GM18858 (cell line): ENCODE measurements at regions not wholly inside any gene's neighbourhood (a gene's known extent, or its start where the extent isn't known, plus 50 kb on each side); places are given as distances from the start of the nearest gene placed in this dataset.
A peak's percentile ranks its signal among the peaks of the same experiment; 100 is the strongest.

ENCODE experiments used
- ATAC-seq: cut with Tn5 transposase; IDR thresholded peaks from one replicate; pipeline ENCODE4 v1.9.1; 2021; ENCODE audit not compliant: unreplicated experiment

DNA sequence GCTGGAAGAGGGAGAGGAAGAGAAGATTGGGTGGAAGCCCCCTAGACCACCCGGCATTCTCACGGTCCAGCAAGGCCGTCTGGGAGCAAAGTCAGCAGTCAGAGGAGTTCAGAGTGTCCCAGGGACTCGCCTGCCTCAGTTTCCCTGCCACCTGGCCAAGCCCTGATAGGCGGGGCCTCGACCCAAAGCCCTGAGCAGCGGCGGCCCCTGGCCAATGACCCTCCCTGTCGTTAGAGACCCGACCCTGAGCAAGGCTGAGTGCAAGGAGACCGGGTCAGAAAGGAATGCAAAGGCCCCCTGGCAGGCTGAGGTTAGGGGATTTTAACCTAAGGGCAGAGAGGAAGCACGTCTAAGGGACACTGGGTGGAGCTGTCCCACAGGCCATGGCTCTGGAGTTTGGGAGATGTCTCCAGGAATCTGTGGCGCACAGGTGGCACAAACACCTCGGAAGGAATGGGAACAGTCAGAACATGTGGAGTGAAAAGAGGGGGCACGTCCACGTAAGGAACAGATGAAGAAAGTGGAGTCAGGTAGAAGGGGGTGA lies 196.8 kb upstream of the PDE1C start:
- ATAC-seq = no peak

DNA sequence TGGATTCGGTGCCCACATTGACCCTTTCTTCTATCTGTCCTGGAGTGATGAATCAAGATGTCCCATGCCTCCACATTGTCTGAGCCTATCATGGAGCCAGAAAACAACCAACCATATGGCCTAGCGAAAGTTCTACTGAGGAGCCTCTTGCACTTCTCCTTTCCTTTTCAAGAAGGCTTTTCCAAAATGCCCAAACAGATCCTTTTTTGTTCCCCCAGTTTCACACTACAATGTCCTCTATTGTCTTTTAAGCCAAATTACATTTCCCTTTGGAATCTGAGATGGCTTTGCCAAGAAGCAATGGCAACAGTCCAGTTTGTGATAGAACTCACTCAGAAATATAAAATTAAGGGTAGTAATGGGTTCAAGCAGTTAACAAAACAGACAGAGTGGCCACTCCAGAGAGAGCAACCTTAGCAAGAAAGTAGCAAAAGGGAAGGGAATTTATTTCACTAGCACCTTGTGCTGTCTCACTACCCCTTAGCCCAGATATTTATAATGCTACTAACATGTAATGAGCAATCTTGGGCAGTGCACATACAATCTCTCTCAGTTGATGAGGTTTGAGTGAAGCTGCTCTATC lies 194.6 kb upstream of the PDE1C start:
- no peak for ATAC-seq

DNA sequence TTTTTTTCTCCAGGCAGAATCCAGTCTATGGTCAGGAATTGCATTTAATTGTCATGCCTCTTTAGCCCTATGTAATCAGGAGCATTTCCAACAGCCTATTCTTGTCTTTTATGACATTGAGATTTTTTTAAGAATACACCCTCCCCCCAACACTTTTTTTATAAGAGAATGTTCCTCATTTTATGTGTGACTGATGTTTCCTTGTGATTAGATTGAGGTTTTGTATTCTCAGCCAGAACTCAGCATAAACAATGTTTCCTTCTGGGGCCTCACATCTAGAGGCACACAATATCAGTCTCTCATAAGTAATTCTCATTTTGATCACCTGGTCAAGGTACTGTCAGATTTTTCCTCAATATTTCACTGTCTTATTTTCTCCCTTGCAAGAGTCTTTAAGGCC lies 193.4 kb upstream of the PDE1C start:
- no peak for ATAC-seq

DNA sequence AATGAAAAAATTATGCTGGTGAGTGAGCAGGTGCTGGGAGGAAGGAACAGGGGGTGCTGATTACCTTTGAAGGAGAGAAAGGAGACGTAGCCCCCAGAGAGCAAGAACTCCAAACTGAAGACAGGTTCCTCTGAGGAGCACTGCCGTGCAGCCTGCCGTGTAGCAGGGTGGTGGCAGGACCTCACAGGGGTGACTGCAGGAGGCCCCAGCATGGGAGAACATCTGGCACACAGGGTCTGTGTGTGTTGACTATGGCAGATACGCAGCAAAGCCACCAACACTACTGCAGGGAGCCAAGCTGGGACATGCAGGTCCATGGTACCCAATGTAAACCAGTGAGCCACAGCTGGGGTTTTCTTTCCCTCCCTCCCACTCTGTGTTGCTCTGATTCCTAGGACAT lies 192.1 kb upstream of the PDE1C start:
- ATAC-seq = no peak

DNA sequence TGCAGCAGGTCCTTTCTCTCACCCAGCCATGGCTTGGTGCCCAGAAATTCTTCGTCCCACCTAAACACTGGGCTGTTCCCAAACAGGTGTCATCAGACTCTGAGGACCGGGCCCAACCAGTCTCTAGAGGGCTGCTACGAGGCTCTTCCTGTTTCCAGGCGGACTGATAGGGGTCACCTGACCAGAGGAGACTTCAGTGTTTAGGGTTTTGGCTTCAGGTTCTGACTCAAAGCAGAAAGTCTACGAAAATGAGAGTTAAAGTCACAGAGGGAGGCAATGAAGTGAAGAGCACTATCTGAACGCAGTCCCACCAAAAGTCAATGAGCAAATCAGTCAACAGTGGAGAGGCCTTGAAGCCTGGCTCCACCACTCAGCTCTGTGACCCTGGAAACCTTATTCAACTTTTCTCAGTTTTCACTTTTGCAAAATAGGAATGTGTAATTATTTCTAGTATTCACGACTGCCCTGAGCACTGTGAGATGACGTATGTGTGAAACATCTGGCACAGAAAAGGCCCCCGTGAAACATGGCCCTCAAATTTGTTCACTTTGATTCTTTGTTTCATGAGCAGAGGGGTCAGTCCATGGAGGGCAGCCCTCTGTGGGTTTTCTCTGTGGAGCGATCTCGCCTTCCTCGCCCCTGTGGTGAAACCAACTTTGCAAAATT lies 189.9 kb upstream of the PDE1C start:
- peak; percentile 92 for ATAC-seq

DNA sequence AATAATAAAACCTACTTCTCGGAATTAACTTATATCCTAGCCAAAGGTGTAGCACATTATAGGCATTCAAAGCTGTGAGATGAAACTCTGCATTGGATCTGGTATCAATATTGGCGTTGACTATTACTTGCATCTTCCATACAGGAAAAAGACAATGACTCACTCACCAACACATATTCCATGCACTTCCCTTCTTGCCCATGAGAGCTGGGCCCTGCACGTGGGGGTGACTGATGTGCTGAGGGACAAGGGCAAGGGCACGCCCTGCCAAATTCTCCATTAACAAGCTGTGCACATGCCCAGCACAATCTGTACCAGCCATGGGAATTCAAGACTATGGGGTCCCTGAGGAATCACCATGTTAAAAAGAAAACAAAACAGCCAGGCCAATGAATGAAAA lies 188.1 kb upstream of the PDE1C start:
- ATAC-seq = no peak

DNA sequence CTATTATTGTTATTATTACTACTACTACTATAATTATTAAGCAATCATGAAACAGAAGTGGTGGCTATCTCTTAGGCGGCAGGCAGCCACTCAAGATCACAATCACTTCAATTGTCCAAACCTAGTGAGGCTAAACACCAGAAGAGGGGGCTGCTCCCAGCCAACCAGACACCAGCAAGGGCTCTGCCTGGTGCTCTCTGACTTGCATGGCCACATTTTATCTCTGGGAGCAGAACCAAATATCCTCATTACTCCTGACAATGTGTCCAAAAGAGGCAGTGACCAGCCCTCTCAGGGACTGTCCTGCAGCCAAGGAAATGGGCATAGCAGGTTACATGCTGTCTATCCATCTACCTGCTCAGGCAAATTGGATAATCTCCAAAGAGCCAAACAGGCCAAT lies 187.4 kb upstream of the PDE1C start:
- no peak for ATAC-seq

DNA sequence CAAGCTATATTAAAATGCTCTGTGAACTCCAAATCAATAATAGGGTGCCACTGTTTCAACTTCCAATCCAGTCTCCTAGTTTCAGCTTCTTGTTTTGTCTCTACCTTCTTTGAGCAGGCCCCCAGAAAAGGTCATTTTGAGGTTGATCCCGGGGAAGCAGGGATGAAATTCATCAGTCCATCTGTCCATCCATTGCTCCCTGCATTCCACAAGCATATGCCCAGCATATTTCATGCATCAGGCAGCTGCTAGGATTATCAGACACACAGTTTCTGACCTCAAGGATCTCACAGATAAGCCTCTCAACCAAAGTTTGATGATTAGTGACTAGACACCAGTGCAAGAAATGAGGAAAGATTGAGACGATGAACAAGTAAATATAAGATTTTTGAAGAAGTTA lies 186.6 kb upstream of the PDE1C start:
- no peak for ATAC-seq

DNA sequence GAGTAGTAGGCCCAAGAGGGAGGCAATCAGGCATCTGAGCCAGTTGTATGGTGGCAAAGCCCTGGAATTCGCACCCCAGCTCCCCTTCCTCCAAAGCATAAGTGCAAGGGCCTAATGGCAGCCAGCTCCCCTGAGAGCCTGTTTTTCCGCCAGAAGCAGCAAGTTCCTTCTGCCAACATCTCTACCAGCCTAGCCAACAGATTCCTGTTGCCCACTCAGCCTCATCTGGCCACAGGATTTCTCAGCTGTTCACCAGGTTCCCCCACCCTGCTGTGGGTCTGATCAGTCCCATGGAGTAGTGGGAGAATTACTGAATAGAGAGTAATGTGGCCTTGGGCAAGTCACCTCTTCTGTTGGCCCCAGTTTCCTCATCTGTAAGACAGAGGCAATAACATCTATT lies 186.2 kb upstream of the PDE1C start:
- no peak for ATAC-seq

DNA sequence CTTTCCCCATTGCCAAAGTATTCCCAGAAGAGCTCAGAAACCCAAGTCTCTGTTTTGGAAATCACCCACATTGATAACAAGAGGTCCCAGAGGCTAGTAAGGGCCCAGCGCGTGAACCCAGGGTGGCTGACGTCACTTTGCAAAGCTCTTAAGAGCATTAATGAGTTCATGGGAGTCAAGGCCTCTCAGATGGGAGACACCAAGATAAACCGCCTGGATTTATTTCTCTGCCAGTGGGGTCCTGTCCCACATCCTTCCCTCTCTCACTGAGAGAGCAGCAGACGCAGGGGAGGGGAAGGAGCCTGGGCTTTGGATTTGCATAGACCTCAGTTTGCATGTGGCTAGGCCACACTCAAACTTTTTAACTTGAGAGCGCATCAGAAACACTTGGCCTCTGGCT lies 184.8 kb upstream of the PDE1C start:
- no peak for ATAC-seq

GRCh38 chr7:32253299-32253698 lies 183.1 kb upstream of the PDE1C start:
- no peak for ATAC-seq

GRCh38 chr7:32251659-32252058 lies 181.5 kb upstream of the PDE1C start:
- no peak for ATAC-seq

DNA sequence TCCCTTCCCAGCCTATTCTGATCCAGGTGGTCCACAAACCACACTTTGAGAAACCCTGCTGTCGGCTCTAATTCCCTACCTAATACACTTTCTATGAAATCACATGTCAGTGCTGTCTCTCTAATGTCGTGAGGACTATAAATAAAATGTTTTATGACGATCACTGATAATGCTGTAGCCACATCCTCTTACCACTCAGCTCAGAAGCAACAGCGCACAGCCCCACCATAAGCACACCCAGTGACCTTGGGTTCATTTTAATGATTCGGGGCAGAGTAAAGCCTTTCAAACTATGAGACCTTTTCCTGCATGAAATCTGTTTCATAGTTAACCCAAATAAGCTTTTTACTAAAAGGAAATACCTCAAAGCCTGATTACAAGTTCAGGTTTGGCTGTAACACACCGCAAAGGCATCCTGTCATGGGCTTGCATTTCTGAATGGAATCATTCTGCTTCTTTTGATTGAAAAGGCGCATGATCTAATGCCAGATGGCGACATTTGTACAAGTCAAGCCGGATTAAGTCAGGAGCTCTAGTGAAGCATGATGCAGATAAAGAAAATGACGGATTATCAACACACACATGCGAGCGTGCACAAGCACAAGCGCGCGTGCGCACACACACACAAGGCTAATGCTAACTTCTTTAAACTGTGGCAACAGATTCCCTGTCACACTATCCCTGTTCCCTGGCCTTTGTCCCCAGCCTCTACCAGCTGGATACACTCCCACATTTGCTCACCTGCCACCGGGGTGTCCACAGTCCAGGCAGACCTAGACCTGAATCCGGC lies 180.5 kb upstream of the PDE1C start:
- no peak for ATAC-seq

- no peak for ATAC-seq
These were observed 179.8 kb upstream of the PDE1C start for GRCh38 chr7:32250003-32250402.

GRCh38 chr7:32248522-32248921 lies 178.3 kb upstream of the PDE1C start:
- no peak for ATAC-seq

DNA sequence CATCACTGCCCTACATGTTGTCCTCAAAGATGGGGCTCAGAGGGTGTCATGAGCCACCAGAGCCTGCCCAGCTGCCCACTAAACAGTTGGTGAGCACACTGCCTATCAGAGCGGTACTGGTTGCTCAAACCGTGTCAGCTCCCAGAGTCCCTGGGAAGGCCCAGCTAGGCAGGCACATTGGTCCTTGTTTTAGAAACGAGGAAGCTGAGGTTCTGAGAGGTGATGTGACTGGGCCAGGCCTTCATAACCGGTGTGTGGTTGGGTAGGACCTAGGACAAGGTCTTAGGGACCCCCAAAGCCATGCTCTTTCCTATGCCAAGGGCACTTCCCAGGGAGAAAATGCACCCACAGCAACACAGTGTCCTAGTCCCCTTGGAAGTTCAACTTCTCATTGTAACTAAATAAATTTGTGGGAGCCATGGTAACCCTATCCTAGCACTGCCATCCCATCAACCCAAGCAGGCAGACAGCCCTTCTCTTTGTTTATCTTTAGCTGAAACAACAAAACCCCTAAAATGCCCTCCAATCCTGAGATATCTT lies 174.7 kb upstream of the PDE1C start:
- ATAC-seq = no peak

GRCh38 chr7:32243687-32244290 lies 173.6 kb upstream of the PDE1C start:
- no peak for ATAC-seq

DNA sequence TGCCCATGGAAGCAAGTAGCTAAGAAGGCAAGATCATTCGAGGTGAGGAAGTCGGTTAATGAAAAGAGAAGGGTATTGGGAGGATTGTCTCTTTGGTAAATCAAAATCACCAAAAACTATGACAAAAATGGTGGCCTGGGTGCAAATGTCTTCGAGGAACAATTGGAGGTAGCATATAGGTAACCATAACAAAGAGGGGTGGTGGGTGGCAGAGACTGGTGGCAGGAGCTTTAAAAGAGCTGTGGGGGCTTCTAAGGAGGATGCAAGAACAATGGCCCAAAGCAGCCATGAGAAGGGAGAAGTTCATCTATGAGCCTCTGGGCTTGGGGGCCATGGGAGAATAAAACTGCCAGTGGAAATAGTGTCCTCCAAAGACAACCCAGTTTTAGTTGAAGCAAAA lies 172.2 kb upstream of the PDE1C start:
- no peak for ATAC-seq

DNA sequence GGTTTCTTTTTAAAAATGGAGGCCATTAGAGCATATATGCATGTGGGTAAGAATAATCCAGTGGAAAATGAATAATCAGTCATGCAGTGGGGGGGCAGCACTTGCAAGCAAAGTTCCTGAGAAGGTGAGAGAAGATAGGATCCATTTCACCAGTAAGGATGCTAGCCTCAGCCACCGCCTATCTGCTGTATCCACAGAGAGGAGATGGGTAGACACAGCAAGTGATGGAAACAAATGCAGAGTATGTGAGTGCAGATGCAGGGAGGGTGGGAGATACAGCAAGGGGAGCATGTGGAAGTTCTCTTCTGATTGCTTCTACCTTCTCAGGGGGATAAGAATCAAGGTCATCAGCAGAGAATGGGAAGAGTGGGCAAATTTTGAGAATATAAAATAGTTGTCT lies 171.4 kb upstream of the PDE1C start:
- ATAC-seq = no peak

DNA sequence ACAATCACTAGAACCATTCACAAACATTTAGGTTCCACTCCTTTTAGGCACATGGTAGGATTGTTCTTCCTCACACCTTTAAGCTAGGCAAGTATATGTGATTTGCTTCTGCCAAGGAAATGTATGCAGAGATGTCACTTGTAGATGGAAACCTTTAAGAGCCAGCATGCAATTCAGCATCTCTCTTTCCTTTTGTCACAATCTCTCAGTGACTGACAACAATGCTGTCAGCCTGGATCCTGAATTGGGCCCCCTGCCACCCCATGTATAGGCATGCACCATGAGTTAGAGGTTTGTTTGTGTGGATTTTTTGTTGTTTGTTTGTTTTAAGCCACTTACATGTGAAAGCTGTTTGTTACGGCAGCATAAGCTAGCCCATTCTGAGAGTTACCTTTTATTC lies 169.6 kb upstream of the PDE1C start:
- ATAC-seq = no peak

DNA sequence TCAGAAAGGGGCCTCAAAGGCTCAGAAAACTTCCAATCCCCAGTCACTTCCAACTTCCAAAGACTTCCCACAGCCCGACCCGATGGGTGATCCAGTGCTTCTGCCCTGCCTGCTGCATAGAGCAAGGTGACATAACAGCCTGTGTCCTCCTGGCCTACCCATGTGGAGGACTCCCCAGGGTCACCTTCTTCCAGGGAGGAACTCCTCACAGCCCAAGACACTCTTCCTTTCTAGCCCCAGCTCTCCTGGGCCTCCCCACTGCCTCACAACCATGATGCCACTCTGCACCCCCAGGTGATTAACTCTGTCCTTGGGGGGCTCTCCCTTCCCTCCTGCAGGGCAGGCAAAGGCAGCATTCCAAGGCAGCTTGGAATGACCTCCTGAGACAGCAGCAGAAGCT lies 158.4 kb upstream of the PDE1C start:
- no peak for ATAC-seq
